HG03045 (cell line): ENCODE measurements at regions not wholly inside any gene's neighbourhood (a gene's known extent, or its start where the extent isn't known, plus 50 kb on each side); places are given as distances from the start of the nearest gene placed in this dataset.

Experiments used
- ATAC-seq: cut with Tn5 transposase; IDR thresholded peaks from one replicate; pipeline ENCODE4 v1.9.1; 2021; ENCODE audit warnings: mild to moderate bottlenecking, moderate library complexity; ENCODE audit not compliant: unreplicated experiment

DNA sequence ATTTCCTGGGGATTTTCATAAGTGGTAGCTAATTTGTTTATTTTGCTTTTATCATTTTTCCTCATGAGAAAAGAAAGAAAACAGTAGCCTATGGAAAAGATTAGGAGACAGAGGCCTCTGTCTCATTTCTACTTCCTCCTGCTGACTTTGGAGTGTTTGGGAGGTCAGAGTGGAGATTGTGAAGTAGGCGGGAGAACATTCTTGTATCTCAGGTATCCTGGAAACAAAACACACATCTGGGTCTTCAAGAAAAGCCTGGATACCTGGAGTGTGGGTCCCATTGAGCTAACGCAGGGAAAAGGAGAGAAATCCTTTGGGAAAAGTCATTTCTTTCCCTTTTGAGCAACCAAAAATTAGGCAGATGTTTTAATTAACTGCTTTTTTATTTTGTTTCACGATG, 161.5 kb upstream of the DMAC1 start:
- no peak for ATAC-seq

DNA sequence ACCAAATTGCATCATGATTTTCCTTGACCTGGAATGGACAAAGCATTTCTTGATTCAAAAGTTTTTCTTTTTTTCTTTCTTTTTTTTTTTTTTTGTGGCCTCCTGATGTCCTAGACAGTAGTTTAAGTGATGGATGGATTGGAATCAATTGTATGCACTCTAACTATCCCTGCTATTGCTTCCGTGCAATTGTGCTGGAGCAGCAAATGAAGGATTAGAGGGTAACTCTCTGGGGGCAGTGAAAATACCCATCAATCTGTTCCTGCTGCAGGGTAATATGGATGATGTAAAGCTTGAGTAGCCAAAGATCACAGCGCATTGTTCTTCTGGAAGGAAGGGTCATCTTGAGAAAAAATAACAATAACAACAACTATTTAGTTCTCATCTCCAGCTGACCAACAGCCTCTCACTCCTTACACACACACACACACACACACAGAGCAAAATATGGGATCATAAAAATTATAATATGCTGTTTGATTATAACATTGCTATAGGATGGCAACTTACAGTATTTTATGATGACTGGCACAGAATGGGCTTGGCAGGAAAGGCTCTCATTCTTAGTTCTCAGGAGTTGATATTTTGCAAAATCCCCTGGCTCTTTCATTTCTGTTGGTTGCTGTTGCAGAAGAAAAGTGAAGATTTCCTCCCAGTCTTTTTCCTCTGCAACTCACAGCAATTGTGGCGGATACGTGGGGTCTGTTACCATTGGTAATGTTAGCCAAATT, 160.9 kb upstream of the DMAC1 start:
- ATAC-seq: no peak

DNA sequence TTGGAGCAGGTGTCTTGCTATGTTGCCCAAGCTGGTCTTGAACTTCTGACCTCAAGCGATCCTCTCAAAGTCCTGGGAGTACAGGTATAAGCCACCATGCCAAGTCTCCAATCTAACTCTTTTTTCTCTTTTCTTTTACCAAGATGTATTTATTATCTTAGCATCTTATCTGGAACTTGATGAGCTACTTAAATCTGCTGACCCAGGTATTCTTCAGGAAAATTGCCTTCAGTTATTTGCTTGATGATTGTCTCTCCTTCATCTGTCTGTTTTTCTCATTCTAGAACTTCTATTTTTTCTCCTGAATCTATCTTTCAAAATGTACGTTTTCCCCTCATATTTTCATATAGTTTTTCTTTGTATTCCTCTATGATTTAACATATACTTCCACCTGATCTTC, 158.2 kb upstream of the DMAC1 start:
- ATAC-seq: no peak

DNA sequence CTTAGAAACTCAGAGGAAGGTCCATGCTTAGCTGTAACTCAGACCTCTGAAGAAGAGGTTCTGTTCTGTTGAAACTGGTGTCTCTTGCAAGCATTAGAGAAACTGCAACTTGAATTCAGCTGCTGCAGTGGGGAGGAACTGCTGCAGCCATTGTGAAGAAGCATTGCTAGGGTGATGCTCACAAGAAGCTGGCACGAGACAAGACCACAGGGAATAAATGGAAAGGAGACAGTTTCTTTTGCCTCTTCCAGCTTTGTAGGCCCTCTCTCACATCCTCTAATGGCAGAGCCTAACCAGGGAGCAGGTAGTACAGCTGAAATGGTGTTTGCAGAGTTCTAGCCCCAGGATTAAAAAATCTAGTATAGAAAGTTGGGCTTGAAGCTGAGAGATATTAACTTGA, 148.0 kb upstream of the DMAC1 start:
- ATAC-seq: no peak

DNA sequence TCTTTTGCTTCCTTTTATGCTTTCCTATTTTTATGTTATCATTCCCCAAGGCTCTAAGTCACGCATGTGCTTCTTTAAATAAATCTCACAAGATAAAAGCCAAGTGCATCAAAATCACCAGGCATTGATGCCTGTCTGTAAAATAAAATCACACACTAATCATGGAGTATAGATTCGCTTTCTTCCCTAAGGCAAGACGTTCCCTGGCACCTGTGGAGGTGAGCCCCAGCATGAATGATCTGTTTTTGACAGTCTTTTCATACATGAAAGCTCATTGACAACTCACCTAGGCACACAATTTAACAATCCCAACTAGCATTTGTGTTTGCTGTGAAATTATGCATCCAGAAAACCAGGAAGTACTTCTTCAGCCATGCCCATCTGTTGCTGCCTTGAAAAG, 146.9 kb upstream of the DMAC1 start:
- ATAC-seq: no peak

DNA sequence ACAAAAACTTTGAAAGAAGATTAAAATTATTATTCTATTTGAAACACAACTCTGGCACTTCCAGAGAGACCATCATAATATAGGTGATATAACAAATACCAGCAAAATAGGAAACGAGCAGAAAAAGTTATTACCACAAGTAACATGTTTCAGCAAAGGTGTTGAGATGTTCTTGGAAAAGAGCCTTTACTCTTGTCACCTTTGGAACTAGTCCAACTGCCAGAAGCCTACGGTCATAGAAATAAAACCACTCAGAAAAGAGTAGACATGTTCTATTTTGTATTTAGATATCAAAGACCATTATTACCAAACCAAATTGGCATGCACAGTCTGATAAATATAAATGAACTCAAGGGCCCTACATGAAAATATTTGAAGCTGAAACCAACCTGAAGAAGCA, 145.0 kb upstream of the DMAC1 start:
- no peak for ATAC-seq

DNA sequence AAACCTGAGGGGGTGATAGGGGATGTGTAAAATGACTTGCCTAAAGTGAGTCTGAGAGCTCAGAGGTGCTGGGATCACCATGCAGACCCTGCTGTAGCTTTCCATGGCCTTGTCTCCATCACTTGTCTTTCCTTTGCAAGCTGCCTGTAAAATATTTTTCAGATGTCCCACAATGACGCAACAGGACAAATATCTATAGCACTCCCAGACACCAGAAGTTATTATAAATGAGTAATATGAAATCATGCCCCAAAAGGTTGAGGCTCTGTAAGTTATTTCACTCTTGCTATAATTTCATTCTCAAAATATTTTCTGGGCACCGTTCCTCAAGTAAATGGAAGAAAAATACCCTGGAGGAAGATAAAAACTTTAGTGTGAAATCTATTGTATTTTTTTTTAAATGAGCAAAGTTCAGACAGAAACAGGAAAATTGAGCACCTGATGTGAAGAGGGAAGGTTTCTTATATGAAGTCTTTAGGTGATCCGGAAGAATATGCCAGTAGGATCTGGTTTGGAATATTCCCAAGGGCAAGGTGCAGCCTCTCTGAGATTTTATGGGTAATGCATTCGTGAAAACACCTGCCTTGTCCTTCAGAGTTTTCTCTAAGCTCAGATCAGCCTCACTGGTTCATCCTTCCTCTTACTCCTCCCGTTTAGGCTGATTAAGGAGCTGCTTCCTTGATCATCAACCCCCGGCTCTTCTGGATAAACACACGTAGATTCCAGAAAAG, 138.3 kb upstream of the DMAC1 start:
- ATAC-seq: no peak

DNA sequence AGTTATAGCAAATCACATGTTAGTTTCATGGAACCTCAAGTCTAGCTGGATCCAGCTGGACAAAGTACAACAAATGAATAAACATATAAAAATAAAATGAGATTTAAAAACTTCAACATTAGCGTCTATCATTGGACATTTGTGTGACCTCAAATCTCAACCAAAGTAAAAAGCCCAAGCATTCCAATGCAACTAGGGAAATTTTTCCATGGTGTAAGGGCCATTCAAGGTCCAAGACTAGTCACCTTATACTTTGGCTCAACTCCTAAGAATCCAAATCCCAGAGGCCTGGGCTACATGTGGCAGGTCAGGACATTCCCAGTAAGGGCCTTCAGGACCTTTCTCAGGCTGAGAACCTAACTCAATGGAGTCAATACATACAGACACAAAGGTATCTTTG, 137.4 kb upstream of the DMAC1 start:
- ATAC-seq: no peak

DNA sequence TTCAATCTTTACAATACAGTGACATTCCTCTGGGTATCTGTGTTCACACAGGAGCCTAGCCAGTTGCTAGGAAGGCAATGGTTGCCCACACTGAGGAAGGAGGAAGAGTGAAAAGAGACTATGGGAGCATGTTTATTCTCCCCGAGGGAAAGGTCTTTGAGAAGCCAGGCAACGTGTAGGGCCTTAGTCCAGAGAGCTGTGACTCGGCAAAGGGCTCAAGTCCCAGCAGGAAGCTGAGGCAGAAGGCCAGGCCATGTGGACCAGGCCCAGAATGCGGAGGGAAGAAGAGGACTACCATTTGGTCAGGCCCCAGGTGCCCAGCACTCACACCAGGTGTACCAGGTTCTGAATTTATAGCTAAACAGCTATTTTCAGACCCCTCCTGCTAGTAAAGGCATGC, 136.6 kb upstream of the DMAC1 start:
- ATAC-seq: no peak

DNA sequence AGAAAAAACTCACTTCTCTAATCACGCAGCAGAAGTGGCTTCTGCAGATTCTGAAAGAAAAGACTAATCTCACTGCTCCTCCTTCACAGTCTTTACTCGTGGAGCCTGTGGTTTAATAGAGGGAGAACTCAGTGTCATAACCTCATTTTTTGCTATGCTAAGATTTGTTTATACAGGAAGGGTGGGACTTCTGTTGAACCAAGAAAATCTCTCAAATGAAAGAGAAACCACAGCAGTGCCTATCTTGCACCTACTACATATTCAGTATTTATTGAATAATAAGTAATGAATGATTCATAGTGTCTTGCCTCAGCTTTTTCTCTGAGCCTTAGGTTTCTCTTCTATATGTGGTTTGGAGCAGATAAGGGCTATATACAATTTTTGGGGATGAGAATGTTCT, 136.1 kb upstream of the DMAC1 start:
- ATAC-seq: no peak

DNA sequence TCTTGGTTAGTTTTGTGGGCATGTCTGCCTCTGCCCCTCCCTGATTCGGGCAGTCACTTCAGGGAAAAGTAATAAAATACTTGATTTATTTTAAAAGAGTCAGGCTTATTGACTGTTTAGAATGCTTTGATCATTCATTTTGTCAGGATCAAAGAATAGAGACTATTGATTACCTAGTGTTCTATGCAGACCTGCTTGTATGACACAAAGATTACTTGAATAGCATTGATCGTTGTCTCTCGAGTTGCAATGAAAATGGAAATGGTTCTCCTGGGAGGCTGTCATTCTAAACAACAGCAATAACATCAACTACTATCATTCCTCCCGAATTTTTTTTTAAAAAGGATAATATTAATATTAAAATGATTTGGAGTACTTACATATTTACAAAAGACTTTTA, 133.2 kb upstream of the DMAC1 start:
- ATAC-seq: no peak

DNA sequence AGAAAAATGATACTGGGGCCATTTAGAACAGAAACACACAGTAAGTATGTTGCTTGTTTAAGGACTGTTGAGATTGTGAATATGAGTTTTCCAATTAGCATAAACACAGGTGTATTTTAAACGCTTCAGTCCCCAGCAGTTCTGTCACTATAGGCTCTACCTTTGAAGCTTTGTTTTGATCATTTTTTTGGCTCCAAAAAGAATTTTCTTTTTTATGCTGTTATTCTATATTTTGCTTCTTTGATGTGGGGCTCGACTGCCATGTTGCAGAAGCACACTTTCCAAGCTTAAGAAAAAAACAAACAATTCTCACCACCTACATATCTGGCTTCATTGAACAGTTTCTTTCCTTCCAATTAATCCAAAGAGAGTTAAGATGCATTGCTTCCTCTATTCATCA, 131.0 kb upstream of the DMAC1 start:
- no peak for ATAC-seq

DNA sequence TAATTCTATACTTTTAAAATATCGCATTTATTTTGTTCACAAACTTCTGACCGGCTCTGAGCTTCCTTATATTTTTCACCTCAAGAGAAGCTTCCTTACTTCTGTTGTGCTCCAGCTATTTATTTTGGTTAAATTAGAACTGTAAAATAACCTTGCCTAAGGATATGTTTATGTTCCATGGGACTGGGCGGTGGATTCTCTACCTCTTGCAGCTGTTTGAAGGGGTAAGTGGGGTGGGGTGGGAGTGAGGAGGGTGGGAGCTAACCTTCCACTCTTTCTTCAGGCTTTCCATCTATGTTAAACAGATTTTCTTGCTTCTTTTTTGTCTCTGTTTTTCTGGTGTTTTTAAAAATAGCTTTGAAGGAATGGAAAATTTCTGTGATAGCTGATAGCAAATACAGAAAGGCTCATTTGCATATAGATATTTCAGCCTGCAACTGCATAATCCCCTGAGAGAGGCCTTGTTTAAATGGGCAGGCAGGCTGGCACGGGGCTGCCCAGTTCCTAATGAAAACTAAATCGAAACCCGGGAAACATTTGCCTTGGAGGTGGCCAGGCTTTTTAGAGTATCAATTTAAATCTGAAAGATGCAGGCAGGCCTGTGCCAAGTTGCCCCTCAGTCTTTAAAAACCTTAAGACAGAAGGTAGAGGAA, 122.1 kb upstream of the DMAC1 start:
- ATAC-seq: no peak

DNA sequence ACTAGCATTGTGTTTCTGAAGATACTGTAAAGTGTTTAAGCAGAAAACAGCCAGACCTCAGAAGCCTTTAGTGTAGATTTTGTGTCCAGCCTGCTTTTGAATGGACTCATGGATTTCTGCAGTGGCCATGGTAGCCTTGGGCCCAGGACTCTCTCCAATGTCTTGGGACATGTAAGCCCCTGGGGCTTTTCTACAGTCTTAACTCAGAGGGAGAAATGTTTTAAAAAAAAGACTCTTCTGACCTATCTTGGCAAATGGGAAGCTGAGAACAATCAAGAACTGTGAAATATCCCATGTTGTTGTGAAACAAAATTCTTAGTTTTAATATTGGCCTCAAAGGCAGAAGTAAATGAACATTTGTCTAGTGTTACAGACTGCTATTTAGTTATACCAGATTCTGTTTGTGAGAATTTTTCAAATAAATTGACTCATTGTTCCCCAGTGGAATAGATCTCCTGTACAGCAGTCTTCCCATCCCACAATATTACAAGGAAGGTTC, 112.5 kb upstream of the DMAC1 start:
- no peak for ATAC-seq

DNA sequence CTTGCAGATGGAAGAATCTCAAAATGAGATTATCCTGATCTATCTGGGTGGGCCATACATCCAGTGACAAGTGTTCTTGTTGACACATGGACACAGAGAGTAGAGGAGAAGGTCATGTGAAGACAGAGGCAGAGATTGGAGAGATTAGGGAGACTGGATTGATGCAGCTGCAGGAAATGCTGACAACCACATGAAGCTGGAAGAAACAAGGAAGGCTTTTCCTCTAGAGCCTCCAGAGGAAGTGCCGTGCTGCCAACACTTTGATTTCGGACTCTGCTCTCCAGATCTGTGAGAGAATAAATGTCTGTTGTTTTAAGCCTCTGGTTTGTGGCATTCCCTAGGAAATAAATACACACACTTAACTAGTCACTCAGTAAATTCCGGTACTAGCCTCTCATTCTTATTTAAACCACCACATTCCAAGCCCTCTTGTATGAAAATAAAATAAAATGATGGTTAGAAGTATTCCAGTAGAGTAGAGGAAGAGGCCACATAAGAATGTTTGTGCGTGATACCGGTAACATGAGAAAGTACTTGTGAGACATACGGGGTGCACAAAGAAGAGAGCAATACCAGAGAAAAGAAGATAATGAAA, 110.9 kb upstream of the DMAC1 start:
- no peak for ATAC-seq

DNA sequence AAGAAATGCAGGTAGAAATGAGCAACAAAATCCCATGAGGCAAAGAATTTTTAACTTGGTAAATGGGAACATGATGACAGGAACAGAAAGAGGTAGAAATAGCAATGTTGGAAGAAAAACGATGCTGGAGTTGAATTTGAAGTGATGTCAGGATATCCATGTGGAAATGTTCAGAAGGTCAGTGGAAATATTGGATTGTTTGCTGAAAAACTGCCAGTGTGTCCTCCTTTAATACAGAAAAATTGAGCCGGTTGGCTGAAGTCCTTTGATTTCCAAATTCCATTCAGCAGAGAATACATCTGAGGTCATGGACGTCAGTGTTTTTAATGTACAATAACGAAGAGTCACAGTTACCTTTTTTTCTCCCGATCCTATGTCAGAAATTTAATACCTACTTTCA, 110.0 kb upstream of the DMAC1 start:
- ATAC-seq: no peak

DNA sequence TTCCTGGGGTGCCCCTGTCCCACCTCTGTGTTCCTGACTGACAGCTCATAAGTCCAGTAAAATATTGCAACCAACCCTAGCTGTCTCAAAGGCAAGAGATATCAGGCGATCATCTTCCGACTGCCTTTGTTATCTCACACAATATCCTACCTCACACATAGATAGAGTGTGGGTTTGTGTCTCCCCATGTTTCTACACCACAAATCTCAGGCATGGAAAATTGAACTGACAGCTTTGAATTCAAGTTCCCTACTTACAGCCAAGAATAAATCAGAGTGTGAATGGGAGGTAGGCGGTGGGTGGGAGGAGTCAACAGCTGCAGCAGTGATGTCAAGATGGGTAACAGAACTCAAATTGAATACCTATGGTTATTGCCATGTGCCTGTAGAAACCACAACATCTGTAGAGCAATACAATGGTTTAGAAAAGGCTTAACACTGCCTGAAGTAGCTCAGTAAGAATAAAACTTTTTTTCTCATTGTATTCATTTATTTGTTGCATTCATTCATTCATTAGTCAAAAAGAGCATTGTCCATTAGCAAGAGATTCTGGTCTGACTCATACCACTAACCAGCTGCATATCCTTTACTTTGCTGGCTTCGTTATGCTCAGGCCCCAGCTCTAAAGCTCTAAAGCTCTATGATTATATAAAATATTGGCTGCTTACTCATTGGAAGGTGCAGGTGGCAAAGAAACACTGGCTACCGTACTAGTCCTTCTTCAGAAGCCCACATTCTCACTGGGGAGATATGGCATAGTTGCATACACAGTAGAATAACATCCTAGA, 108.2 kb upstream of the DMAC1 start:
- no peak for ATAC-seq

DNA sequence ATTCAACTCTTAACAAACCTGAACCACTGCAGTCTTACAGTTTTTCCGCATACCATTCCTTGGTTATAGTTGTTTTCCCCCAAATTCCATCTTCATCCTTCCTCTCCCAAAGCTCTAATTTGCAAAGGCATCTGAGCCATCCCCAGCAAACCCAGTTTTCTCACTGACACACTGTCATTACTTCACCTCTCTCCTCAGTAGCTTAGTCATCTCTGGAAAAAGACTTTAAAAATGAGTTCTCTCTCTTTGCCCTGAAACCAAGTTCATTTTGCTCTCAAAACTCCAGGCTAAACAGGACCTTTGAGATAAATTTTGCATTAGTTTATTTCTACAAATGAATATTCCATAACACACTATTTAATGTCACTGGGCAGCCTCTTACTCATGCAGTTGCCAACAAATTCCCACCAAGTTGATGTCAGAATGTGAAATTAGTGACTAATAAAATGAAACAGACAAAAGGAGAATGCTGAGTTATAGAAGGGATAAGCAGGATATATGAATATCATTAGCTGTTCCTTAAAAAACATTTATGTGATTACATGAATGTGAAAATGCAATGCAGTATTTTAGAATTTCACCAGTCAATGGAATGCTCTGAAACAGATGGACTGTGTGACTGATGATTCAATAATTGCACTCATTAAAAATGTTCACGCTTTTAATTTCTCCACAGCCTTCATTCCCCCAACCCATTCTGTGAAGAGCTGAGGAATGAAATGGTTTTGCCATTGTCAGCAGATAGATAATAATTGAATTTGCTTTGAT, 107.4 kb upstream of the DMAC1 start:
- no peak for ATAC-seq

DNA sequence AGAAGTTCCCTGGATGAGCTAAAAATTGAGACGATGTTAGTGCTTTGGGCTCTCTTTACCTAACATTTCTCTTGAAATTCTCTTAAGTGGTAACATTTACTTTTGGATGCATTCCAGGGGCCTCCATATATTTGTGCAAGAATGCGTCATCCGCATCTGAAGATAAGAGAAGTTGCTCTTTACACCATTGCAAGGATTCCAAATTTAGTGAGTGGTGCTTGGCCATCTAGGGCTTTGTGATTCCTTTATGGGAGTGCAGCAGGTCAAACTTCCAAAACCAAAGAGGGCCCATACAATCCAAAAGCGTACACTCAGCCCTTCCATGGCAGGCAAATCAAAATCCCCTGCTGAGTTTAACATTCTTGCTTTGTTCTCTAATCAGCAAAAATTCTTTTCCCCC, 102.0 kb upstream of the DMAC1 start:
- ATAC-seq: no peak

DNA sequence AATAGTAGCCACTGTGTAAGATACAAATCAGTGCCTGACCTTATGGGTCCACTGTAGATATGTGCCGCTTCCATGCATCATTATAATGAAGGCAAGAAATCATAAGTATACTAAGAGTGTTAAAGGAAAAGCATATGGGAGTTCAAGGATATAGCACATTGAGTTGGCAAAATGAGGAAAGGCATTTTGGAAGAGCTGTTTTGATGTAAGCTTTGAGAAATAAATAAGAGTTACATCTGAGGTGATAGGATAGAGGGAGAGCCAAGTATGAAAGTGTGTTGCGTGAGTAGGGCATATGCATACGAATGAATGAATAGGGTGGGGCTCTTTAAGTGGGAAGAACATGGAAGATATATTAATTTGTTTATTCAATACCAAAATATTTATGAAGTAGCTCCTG, 101.0 kb upstream of the DMAC1 start:
- no peak for ATAC-seq
